Transverse colon (tissue), 4 donors: ENCODE measurements at regions not wholly inside any gene's neighbourhood (a gene's known extent, or its start where the extent isn't known, plus 50 kb on each side); places are given as distances from the start of the nearest gene placed in this dataset.

Experiments used
- DNase-seq: peaks from one replicate; pipeline ENCODE4 v3.0.0-alpha.2; 2019
- H3K27ac ChIP-seq, 4 donors: fragments of 200-600 bp; sonication (generic); 2 replicates each; pipeline ENCODE4 v1.5.1; 2016 to 2018; ENCODE audit warnings: inconsistent platforms in 4 of 4
- H3K27me3 ChIP-seq: fragments of 200-600 bp; sonication (generic); 2 replicates; pipeline ENCODE4 v1.5.1; 2017; ENCODE audit warnings: inconsistent platforms
- H3K36me3 ChIP-seq, 4 donors: fragments of 200-600 bp; sonication (generic); 2 replicates each; pipeline ENCODE4 v1.5.1; 2017 to 2019; ENCODE audit warnings: inconsistent platforms in 4 of 4
- H3K4me1 ChIP-seq, 4 donors: fragments of 200-600 bp; sonication (generic); 2 replicates each; pipeline ENCODE4 v1.5.1; 2017 to 2020; ENCODE audit warnings: inconsistent platforms in 4 of 4
- H3K4me3 ChIP-seq, 4 donors: fragments of 200-600 bp; sonication (generic); 1 replicate in 1 of 4; 2 replicates in 3 of 4; pipeline versions ENCODE4 v1.5.1 to v1.6.1; 2017 to 2019; ENCODE audit warnings: inconsistent platforms in 4 of 4
- H3K9me3 ChIP-seq, 2 donors: fragments of 200-600 bp; sonication (generic); 2 replicates each; pipeline ENCODE4 v1.5.1; 2017 to 2019; ENCODE audit warnings: inconsistent platforms in 2 of 2
- CTCF ChIP-seq, 5 experiments: fragments of 200-600 bp in 3 of 5; fragments of 450-650 bp in 2 of 5; sonication (generic) in 3 of 5; IDR thresholded peaks; 1 replicate in 2 of 5; 2 replicates in 3 of 5; pipeline ENCODE4 v1.5.1; 2016 to 2017; ENCODE audit warnings: antibody characterized with exemption in 5 of 5, inconsistent platforms in 3 of 5, mild to moderate bottlenecking in 2 of 5, moderate library complexity in 1 of 5
- EP300 ChIP-seq: sonication (generic); formaldehyde crosslinking; IDR thresholded peaks from one replicate; pipeline ENCODE4 v1.6.1; 2017; ENCODE audit warnings: antibody characterized with exemption, low read depth
- POLR2A ChIP-seq: fragments of 450-650 bp; IDR thresholded peaks from one replicate; pipeline ENCODE4 v1.6.1; 2016; ENCODE audit warnings: antibody characterized with exemption, mild to moderate bottlenecking, moderate library complexity
- POLR2AphosphoS5 ChIP-seq, 3 donors: sonication (generic); formaldehyde crosslinking; IDR thresholded peaks; one replicate each; pipeline ENCODE4 v1.6.1; 2016; ENCODE audit warnings: antibody characterized with exemption in 3 of 3
- WGBS, 2 donors: methylation state at CpG; one replicate each; pipeline ENCODE4 v1.1.5; 2018; ENCODE audit warnings: low coverage in 1 of 2; 5-methylcytosine and 5-hydroxymethylcytosine counted together
- in situ Hi-C, 4 donors: fragments of 200-750 bp; cut with MboI; loops; one replicate each; pipeline versions ENCODE4 v1.15.0 to v1.15.1; 2017; ENCODE audit warnings: low sequenced_read_pairs in 3 of 4, low pct_ligation_motif_present in 1 of 4, low pct_unique_long_range_greater_than_20kb in 1 of 4
- intact Hi-C: fragments of 100-400 bp; cut with DNase I; formaldehyde crosslinking; loops from one replicate; pipeline ENCODE4 v1.15.1; 2023; ENCODE audit warnings: low total_unique reads

- Histone ChIP-seq H3K4me3 (no peak overlapping the region), H3K9me3 (no peaks in the 10 kb centered on the region), H3K27ac (no peak overlapping the region), H3K36me3 (no peaks in the 10 kb centered on the region), H3K27me3 (no peaks in the 10 kb centered on the region), H3K4me1 (no peaks in the 10 kb centered on the region)
- no peak for TF ChIP-seq POLR2A
- no peak for TF ChIP-seq CTCF (IDR thresholded peaks at IDR 0.05)
- TF ChIP-seq EP300, result no peak
- no peak for TF ChIP-seq POLR2AphosphoS5 (IDR thresholded peaks at IDR 0.05)
- DNase-seq, result no peak
- intact Hi-C loops (no loop called here), in situ Hi-C loops (no loop called here)
- 60 to 84% methylated on average over 1 of the region's 1 CpG for WGBS, 2 donors
Measured at GRCh38 chr6:144873623-144874378, 588.7 kb downstream of the UTRN start.

- no peak for DNase-seq
- Histone ChIP-seq H3K27ac (no peak overlapping the region), H3K4me1 (no peaks in the 10 kb centered on the region), H3K4me3 (no peak overlapping the region), H3K36me3 (no peaks in the 10 kb centered on the region), H3K9me3 (no peaks in the 10 kb centered on the region), H3K27me3 (no peaks in the 10 kb centered on the region)
- intact Hi-C loops, result no loop called here
- WGBS, 2 donors, result 83 to 85% methylated on average over 1 to 2 of the region's 2 CpGs
- TF ChIP-seq POLR2A (no peak), CTCF (IDR thresholded peaks at IDR 0.05) (no peak), EP300 (no peak), POLR2AphosphoS5 (IDR thresholded peaks at IDR 0.05) (no peak)
- in situ Hi-C loops, result no loop called here
Measured at GRCh38 chr6:144876689-144877088, 591.6 kb downstream of the UTRN start.

- WGBS, 2 donors, result 40 to 58% methylated on average over 1 of the region's 1 CpG
- no peak for TF ChIP-seq POLR2AphosphoS5 (IDR thresholded peaks at IDR 0.05)
- intact Hi-C loops (no loop called here), in situ Hi-C loops (no loop called here)
- Histone ChIP-seq H3K9me3 (no peaks in the 10 kb centered on the region), H3K4me3 (no peak overlapping the region), H3K4me1 (no peaks in the 10 kb centered on the region), H3K36me3 (no peaks in the 10 kb centered on the region), H3K27me3 (no peaks in the 10 kb centered on the region), H3K27ac (no peak overlapping the region)
- DNase-seq, result no peak
Measured at GRCh38 chr6:144877118-144877517, 592.0 kb downstream of the UTRN start.

- TF ChIP-seq POLR2A, result no peak
- TF ChIP-seq POLR2AphosphoS5 (IDR thresholded peaks at IDR 0.05), result no peak
- TF ChIP-seq CTCF (IDR thresholded peaks at IDR 0.05), result no peak
- TF ChIP-seq EP300, result no peak
- 45 to 61% methylated on average over 5 of the region's 5 CpGs for WGBS, 2 donors
Measured at GRCh38 chr6:144878577-144878976, 593.4 kb downstream of the UTRN start.

GRCh38 chr6:144879436-144879835, 594.3 kb downstream of the UTRN start:
- DNase-seq, result no peak
- H3K4me3 ChIP-seq, result no peak overlapping the region
- in situ Hi-C loops, result no loop called here
- H3K27me3 ChIP-seq, result no peaks in the 10 kb centered on the region
- TF ChIP-seq EP300, result no peak
- TF ChIP-seq POLR2AphosphoS5 (IDR thresholded peaks at IDR 0.05), result no peak
- no peak for TF ChIP-seq CTCF (IDR thresholded peaks at IDR 0.05)
- no peak for TF ChIP-seq POLR2A
- no peaks in the 10 kb centered on the region for H3K4me1 ChIP-seq
- 43 to 67% methylated on average over 2 to 3 of the region's 3 CpGs for WGBS, 2 donors
- no peaks in the 10 kb centered on the region for H3K9me3 ChIP-seq
- H3K36me3 ChIP-seq, result no peaks in the 10 kb centered on the region
- H3K27ac ChIP-seq, result no peak overlapping the region
- intact Hi-C loops, result no loop called here

More at GRCh38 chr6:144878577-144878976, 593.4 kb downstream of the UTRN start:
- Histone ChIP-seq H3K27ac (no peak overlapping the region), H3K27me3 (no peaks in the 10 kb centered on the region), H3K4me1 (no peaks in the 10 kb centered on the region), H3K36me3 (no peaks in the 10 kb centered on the region), H3K9me3 (no peaks in the 10 kb centered on the region), H3K4me3 (no peak overlapping the region)
- in situ Hi-C loops (no loop called here), intact Hi-C loops (no loop called here)
- DNase-seq, result no peak
